ENCODE measurements at regions not wholly inside any gene's neighbourhood (a gene's known extent, or its start where the extent isn't known, plus 50 kb on each side); places are given as distances from the start of the nearest gene placed in this dataset.

GRCh38 chr14:97517566-97518234 lies 720.5 kb downstream of the VRK1 start:
- DNase-seq (ENCODE audit: low spot score): no peak

GRCh38 chr14:97523936-97524335 lies 726.8 kb downstream of the VRK1 start:
- no peak for DNase-seq (ENCODE audit: low spot score)

GRCh38 chr14:97524589-97525319 lies 727.6 kb downstream of the VRK1 start:
- no peak for DNase-seq (ENCODE audit: low spot score)

DNA sequence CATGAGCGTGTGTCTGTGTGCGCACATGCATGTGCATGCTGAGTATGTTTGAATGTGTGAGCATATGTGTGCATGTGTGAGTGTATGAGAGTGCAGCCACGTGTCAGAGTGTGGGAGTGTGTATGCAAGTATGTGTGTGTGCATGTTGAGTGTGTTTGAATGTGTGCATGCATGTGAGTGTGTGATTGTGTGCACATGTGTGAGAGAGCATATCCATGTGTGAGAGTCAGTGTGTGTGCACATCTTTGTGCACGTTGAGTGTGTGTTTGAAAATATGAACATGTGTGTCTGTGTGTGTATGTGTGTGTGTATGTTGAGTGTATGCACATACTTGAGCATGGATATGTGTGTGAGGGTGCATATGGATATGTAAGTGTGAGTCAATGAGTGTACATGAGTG lies 730.8 kb downstream of the VRK1 start:
- DNase-seq (ENCODE audit: low spot score): no peak

DNA sequence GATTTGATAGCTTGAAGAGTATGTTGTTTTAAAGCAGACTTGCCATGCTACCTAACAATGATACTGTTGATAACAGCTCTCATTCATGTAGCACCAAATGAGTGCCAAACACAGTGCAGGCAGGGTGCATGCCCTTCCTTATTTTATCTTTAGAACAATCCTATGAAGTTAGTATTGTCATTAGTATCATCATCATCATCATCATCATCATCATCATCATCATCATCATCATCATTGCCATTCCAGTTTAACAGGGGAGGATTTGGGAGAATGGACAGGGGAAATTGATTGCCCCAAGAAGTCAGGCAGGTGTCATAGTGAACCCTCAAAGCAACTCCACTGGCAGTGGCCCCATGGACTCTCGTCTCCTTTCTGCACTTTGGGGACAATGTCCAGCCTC lies 734.9 kb downstream of the VRK1 start:
- DNase-seq (ENCODE audit: low spot score): no peak

- DNase-seq (ENCODE audit: low spot score): no peak
Measured at GRCh38 chr14:97536421-97536820, 739.2 kb downstream of the VRK1 start.

GRCh38 chr14:97538749-97539410 lies 741.7 kb downstream of the VRK1 start:
- no peak for DNase-seq (ENCODE audit: low spot score)

- no peak for DNase-seq (ENCODE audit: low spot score)
Measured at GRCh38 chr14:97539411-97539795, 742.2 kb downstream of the VRK1 start.

DNA sequence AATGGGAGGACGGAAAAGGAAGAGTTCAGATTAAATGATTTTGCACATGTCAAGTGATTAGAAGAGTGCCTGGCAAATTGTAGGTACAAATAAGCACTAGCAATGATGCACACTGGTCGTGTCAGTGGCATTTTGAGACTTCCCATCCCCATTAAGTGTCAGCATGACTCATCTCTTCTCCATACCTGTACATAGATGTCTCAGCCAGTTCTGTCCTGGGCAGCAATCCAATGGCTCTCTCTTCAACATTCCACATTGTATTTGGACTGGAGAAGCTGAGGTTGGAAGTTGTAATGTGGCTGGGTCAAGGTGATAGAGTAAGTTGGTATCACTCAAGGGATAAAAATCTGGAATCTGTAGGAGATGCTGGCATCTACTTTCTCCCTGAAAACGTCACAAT lies 742.7 kb downstream of the VRK1 start:
- DNase-seq (ENCODE audit: low spot score): no peak

GRCh38 chr14:97543221-97543620 lies 746.0 kb downstream of the VRK1 start:
- no peak for DNase-seq (ENCODE audit: low spot score)

GRCh38 chr14:97543816-97544215 lies 746.6 kb downstream of the VRK1 start:
- no peak for DNase-seq (ENCODE audit: low spot score)

- no peak for DNase-seq (ENCODE audit: low spot score)
Measured at GRCh38 chr14:97544571-97544970, 747.4 kb downstream of the VRK1 start.

DNA sequence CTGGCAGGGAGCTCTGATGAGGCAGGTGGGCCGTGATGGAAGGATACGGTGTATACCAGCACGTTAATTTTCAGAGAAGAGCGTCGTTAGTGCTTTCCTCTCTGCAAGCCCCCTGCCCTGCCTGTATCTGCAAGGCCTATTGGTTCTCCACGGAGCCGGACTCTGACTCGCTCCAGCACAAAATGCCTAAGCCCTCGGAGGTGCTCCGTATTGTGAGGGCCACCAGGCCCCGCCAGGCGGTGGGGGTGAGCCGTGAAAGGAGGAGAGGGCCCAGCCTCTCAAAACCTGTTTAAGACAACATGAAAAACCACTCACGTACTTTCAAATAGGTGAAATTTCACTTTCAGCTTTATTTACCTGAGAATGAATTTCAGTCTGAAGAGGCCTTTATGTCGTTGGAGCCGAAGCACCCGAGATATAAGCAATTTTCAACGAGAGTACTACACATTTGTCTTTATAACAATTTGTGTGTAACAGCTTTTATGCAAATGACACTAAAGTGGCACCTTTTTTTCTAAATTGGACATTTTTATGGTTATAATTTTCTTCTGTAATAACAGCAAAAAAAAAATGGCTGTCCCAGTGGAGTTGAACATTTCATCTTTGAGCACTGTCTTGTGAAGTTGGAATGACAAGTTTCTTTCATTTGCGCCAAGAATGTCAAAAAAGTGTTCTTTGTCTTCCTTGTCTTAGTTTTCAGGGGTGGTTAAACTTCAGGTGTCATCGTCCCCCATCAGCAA lies 749.5 kb downstream of the VRK1 start:
- DNase-seq (ENCODE audit: low spot score): no peak

DNA sequence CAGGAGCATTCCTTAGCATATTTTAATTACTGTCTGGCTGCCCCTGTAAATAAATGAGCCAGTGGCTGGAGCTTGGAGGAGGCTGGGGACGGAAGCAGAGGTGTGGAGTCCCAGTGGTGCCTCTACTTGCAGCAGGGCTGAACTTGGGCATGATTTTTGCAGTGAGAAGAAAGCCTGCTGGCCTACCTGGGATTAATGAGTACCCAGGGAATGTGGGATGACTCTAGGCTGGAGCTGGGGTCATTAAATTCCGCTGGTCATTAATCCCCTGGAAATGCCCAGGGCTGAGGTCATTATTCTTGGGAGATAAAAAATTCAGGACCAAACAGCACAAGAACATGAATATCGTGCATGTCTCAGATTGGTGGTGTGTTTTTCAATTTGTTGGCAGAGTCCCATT lies 753.3 kb downstream of the VRK1 start:
- no peak for DNase-seq (ENCODE audit: low spot score)

DNA sequence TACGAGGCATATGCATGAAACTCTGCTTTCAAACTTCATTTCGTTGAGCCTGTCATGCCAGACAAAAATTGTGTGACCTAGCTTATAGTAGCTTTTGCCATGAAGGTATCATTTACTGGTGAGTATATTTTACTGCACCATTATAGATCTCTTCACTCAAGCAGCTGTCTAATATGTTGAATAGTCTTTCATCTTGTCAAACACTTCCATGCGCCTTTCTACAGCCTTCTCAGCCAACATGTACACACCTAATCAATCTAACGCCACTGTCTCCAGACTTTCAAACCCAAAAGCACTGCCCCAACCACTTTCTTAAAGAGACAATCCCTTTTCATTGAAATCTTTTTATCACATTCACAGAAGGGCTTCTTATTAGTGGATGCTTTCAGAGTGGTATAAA lies 757.4 kb downstream of the VRK1 start:
- no peak for DNase-seq (ENCODE audit: low spot score)

GRCh38 chr14:97564334-97564733 lies 767.2 kb downstream of the VRK1 start:
- no peak for DNase-seq (ENCODE audit: low spot score)

- no peak for DNase-seq (ENCODE audit: low spot score)
Measured at GRCh38 chr14:97571201-97571600, 774.0 kb downstream of the VRK1 start.

DNA sequence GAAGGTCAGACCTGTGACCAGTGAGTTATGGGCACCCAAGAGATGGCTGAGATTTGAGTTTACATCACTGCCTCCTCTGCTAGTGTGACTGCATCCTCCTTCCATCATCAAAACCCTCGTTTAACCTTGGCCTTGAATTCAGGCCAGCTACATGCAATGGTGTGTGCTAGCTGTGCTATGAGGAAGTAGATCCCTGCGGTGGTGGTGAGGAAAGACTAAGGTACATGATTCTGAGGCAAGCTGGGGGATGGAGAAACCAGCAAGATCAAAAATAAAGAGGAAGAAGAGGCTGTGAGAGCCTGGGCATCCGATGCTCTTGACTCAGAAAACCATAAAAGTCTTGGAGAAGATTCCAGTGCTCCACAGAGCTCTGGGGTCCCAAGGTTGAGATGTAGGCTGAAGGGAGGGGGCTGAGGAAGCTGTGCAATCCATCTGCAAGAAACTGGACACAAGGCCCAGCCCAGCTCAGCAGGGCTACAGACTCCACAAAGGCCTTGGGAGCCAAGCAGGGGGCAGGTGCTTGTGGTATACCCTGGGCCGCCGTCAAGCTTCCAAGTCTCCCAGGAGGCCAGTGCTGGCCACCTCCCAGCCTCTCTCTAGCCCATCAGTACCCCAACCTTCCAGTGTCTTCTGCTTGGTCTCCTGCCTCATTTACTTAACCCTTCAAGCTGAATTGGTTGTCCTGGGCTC lies 774.8 kb downstream of the VRK1 start:
- no peak for DNase-seq (ENCODE audit: low spot score)

GRCh38 chr14:97572583-97573458 lies 775.6 kb downstream of the VRK1 start:
- DNase-seq (ENCODE audit: low spot score): no peak

DNA sequence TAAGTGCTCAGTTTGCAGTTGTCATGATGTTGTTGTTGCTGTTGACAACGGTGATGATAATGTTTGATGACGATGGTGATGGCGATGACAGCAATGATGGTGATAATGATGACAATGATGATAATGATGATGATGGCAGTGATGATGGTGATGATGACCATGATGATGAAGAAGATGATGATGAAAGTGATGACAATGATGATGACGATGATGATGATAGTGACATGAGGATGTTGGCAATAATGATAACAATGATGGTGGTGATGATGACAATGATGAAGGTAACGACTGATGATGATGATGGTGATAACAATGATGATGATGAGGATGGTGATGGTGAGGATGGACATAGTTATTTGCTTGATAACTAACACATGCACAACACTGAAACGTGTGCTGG lies 778.5 kb downstream of the VRK1 start:
- DNase-seq (ENCODE audit: low spot score): no peak

GRCh38 chr14:97578982-97579548 lies 781.9 kb downstream of the VRK1 start:
- DNase-seq (ENCODE audit: low spot score): no peak
